ENCODE measurements at regions not wholly inside any gene's neighbourhood (a gene's known extent, or its start where the extent isn't known, plus 50 kb on each side); places are given as distances from the start of the nearest gene placed in this dataset.

- Histone ChIP-seq H4K20me1 (ENCODE audit: insufficient read depth, low read length) (no peaks in the 10 kb centered on the region), H3K27me3 (ENCODE audit: low read depth, low read length) (no peaks in the 10 kb centered on the region), H3K79me2 (ENCODE audit: low read length) (no peaks in the 10 kb centered on the region), H3K27ac (ENCODE audit: low read length) (no peak overlapping the region), H3K4me2 (ENCODE audit: low read length) (no peak overlapping the region), H3K9ac (ENCODE audit: low read length) (no peak overlapping the region), H3K9me3 (ENCODE audit: insufficient read depth, low read length) (no peaks in the 10 kb centered on the region), H2AFZ (ENCODE audit: low read depth, low read length) (no peak overlapping the region), H3K4me3 (ENCODE audit: low read length) (no peak overlapping the region), H3K36me3 (replicated peaks; ENCODE audit: low read depth, low read length) (no peaks in the 10 kb centered on the region), H3K4me1 (ENCODE audit: low read length) (no peaks in the 10 kb centered on the region)
- no peak for TF ChIP-seq EZH2phosphoT487 (IDR thresholded peaks at IDR 0.05; ENCODE audit: low read depth)
- TF ChIP-seq CTCF (IDR thresholded peaks at IDR 0.05; ENCODE audit: low read depth, low read length): no peak
Observed at GRCh38 chrX:95995583-95995982, 689.1 kb upstream of the DIAPH2 start.

DNA sequence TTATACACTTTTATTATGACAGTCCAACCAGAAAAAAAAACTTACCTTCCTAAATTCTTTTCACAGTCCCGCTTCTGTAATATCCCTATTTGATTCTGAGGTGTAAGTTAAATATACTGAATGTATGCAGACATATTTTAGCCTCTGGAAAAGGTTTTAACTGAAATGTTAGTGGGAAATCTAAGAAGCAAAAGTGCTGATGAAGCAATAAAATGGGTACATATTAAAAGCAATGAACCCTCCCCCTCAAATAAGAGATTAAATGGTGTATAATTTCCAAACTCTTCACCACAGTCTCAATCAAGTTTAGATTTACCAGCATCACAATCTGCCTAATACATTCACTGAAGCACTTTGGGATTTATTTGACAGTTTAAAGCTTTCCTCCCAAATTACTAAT, 688.3 kb upstream of the DIAPH2 start:
- no peaks in the 10 kb centered on the region for H3K4me1 ChIP-seq (ENCODE audit: low read length)
- H3K79me2 ChIP-seq (ENCODE audit: low read length): no peaks in the 10 kb centered on the region
- no peak for TF ChIP-seq CTCF (IDR thresholded peaks at IDR 0.05; ENCODE audit: low read depth, low read length)
- TF ChIP-seq EZH2phosphoT487 (IDR thresholded peaks at IDR 0.05; ENCODE audit: low read depth): no peak
- H2AFZ ChIP-seq (ENCODE audit: low read depth, low read length): no peak overlapping the region
- no peak overlapping the region for H3K4me3 ChIP-seq (ENCODE audit: low read length)
- H3K9me3 ChIP-seq (ENCODE audit: insufficient read depth, low read length): no peaks in the 10 kb centered on the region
- H3K27me3 ChIP-seq (ENCODE audit: low read depth, low read length): no peaks in the 10 kb centered on the region
- H3K36me3 ChIP-seq (replicated peaks; ENCODE audit: low read depth, low read length): no peaks in the 10 kb centered on the region
- H3K4me2 ChIP-seq (ENCODE audit: low read length): no peak overlapping the region
- no peaks in the 10 kb centered on the region for H4K20me1 ChIP-seq (ENCODE audit: insufficient read depth, low read length)
- no peak overlapping the region for H3K27ac ChIP-seq (ENCODE audit: low read length)
- H3K9ac ChIP-seq (ENCODE audit: low read length): no peak overlapping the region

DNA sequence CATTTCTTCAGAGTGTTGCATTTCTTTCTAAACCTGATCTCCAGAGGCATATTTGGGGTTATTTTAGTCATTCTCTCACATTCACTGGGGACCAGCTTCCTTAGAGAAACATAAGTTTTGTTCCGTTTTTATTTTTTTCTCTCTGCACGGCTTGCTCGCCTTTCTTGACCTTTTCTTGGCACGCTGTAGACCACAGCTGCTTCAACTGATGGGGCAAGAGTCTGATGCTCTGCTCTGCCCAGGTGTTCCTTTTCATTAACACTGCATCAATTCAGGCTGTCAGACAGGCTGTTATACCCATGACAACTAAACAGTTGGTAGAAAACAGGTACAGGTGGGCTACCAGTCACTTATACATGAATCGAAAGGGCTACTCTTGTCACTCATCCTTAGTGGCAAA, 682.2 kb upstream of the DIAPH2 start:
- Histone ChIP-seq H3K9ac (ENCODE audit: low read length) (no peak overlapping the region), H3K4me1 (ENCODE audit: low read length) (no peaks in the 10 kb centered on the region), H3K79me2 (ENCODE audit: low read length) (no peaks in the 10 kb centered on the region), H3K4me3 (ENCODE audit: low read length) (no peak overlapping the region), H3K27ac (ENCODE audit: low read length) (no peak overlapping the region), H3K9me3 (ENCODE audit: insufficient read depth, low read length) (no peaks in the 10 kb centered on the region), H3K4me2 (ENCODE audit: low read length) (no peak overlapping the region), H3K36me3 (replicated peaks; ENCODE audit: low read depth, low read length) (no peaks in the 10 kb centered on the region), H3K27me3 (ENCODE audit: low read depth, low read length) (no peaks in the 10 kb centered on the region), H2AFZ (ENCODE audit: low read depth, low read length) (no peak overlapping the region), H4K20me1 (ENCODE audit: insufficient read depth, low read length) (no peaks in the 10 kb centered on the region)
- TF ChIP-seq EZH2phosphoT487 (IDR thresholded peaks at IDR 0.05; ENCODE audit: low read depth) (no peak), CTCF (IDR thresholded peaks at IDR 0.05; ENCODE audit: low read depth, low read length) (no peak)

DNA sequence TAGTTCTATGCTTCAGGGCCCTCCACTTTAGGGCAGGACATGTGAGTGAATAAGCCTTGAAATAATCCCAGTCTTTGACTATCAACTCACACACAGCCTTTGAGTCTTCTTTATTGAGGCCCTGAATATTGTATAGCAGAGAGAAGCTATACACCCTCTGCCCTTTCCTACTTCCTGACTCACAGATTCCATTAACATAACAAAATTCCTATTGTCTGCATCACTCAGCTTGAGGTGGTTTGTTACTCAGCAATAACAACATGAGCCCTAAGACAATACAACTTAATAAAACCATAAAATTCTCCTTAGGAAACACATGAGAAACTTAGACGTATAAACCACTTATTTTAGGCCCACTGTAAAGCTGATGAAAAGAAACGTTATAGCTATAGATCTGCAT, 680.3 kb upstream of the DIAPH2 start:
- Histone ChIP-seq H3K27me3 (ENCODE audit: low read depth, low read length) (no peaks in the 10 kb centered on the region), H3K9ac (ENCODE audit: low read length) (no peak overlapping the region), H3K4me1 (ENCODE audit: low read length) (no peaks in the 10 kb centered on the region), H3K9me3 (ENCODE audit: insufficient read depth, low read length) (no peaks in the 10 kb centered on the region), H4K20me1 (ENCODE audit: insufficient read depth, low read length) (no peaks in the 10 kb centered on the region), H3K4me3 (ENCODE audit: low read length) (no peak overlapping the region), H3K4me2 (ENCODE audit: low read length) (no peak overlapping the region), H2AFZ (ENCODE audit: low read depth, low read length) (no peak overlapping the region), H3K36me3 (replicated peaks; ENCODE audit: low read depth, low read length) (no peaks in the 10 kb centered on the region), H3K79me2 (ENCODE audit: low read length) (no peaks in the 10 kb centered on the region), H3K27ac (ENCODE audit: low read length) (no peak overlapping the region)
- no peak for TF ChIP-seq EZH2phosphoT487 (IDR thresholded peaks at IDR 0.05; ENCODE audit: low read depth)
- TF ChIP-seq CTCF (IDR thresholded peaks at IDR 0.05; ENCODE audit: low read depth, low read length): no peak
